ENCODE measurements at regions not wholly inside any gene's neighbourhood (a gene's known extent, or its start where the extent isn't known, plus 50 kb on each side); places are given as distances from the start of the nearest gene placed in this dataset.
"Not testable (repeated sequence)": the region's sequence is repeated elsewhere in the genome, so short reads cannot be mapped to it uniquely, and the experiment has no call there.

GRCh38 chr17:21842332-21843317 is 150.3 kb downstream of the KCNJ18 start:
- Histone ChIP-seq H3K4me2 (no peak overlapping the region), H3K9me3 (ENCODE audit: low read depth) (peaks cover 4% of the 10 kb centered on the region), H2AFZ (replicated peaks) (no peak overlapping the region), H3K79me2 (ENCODE audit: low read depth) (no peaks in the 10 kb centered on the region), H4K20me1 (ENCODE audit: low read depth) (no peaks in the 10 kb centered on the region), H3K27ac (no peak overlapping the region), H3K9ac (no peak overlapping the region), H3K4me1 (no peaks in the 10 kb centered on the region), H3K36me3 (no peaks in the 10 kb centered on the region), H3K27me3 (no peaks in the 10 kb centered on the region), H3F3A (ENCODE audit: low read depth) (no peaks in the 10 kb centered on the region), H3K4me3 (no peak overlapping the region)
- TF ChIP-seq CTCF (IDR thresholded peaks at IDR 0.05) (no peak), EZH2phosphoT487 (IDR thresholded peaks at IDR 0.05) (no peak), EZH2 (IDR thresholded peaks at IDR 0.05) (no peak)
- no peaks in the 10 kb centered on the region for H3K27me3 Mint-ChIP-seq (ENCODE audit: insufficient read depth, low read depth)
- H3K4me3 Mint-ChIP-seq, result no peak overlapping the region
- peaks cover 36% of the 10 kb centered on the region for H3K9me3 Mint-ChIP-seq
- H3K27ac Mint-ChIP-seq, result no peak overlapping the region
- no peaks in the 10 kb centered on the region for H3K4me1 Mint-ChIP-seq
- H3K36me3 Mint-ChIP-seq, result no peaks in the 10 kb centered on the region
- no peak for DNase-seq (ENCODE audit: low spot score)

- H3K9me3 ChIP-seq (ENCODE audit: low read depth), result peaks cover 3% of the 10 kb centered on the region
- no peak overlapping the region for H3K4me3 ChIP-seq
- H3K36me3 Mint-ChIP-seq, result no peaks in the 10 kb centered on the region
- no peak overlapping the region for H3K27ac ChIP-seq
- no peaks in the 10 kb centered on the region for H4K20me1 ChIP-seq (ENCODE audit: low read depth)
- no peaks in the 10 kb centered on the region for H3K4me1 Mint-ChIP-seq
- TF ChIP-seq EZH2phosphoT487 (IDR thresholded peaks at IDR 0.05) (no peak), EZH2 (IDR thresholded peaks at IDR 0.05) (no peak), CTCF (IDR thresholded peaks at IDR 0.05) (no peak)
- H3K36me3 ChIP-seq, result no peaks in the 10 kb centered on the region
- H3K27ac Mint-ChIP-seq, result no peak overlapping the region
- no peaks in the 10 kb centered on the region for H3K27me3 Mint-ChIP-seq (ENCODE audit: insufficient read depth, low read depth)
- no peaks in the 10 kb centered on the region for H3K79me2 ChIP-seq (ENCODE audit: low read depth)
- no peak overlapping the region for H3K9ac ChIP-seq
- no peak for DNase-seq (ENCODE audit: low spot score)
- H3F3A ChIP-seq (ENCODE audit: low read depth), result no peaks in the 10 kb centered on the region
- H3K4me1 ChIP-seq, result no peaks in the 10 kb centered on the region
- H2AFZ ChIP-seq (replicated peaks), result no peak overlapping the region
- no peaks in the 10 kb centered on the region for H3K27me3 ChIP-seq
- no peak overlapping the region for H3K4me3 Mint-ChIP-seq
- H3K9me3 Mint-ChIP-seq, result peaks cover 33% of the 10 kb centered on the region
- no peak overlapping the region for H3K4me2 ChIP-seq
Observed at GRCh38 chr17:21843318-21843865, 151.1 kb downstream of the KCNJ18 start.

- no peaks in the 10 kb centered on the region for H3K79me2 ChIP-seq (ENCODE audit: low read depth)
- H2AFZ ChIP-seq (replicated peaks), result no peak overlapping the region
- H3K36me3 Mint-ChIP-seq, result no peaks in the 10 kb centered on the region
- H3K9ac ChIP-seq, result no peak overlapping the region
- no peaks in the 10 kb centered on the region for H3K27me3 ChIP-seq
- H3K4me1 ChIP-seq, result no peaks in the 10 kb centered on the region
- TF ChIP-seq CTCF (IDR thresholded peaks at IDR 0.05), result no peak
- no peak for TF ChIP-seq EZH2phosphoT487 (IDR thresholded peaks at IDR 0.05)
- TF ChIP-seq EZH2 (IDR thresholded peaks at IDR 0.05), result no peak
- no peaks in the 10 kb centered on the region for H3K36me3 ChIP-seq
- no peak overlapping the region for H3K4me2 ChIP-seq
- peaks cover 4% of the 10 kb centered on the region for H3K9me3 ChIP-seq (ENCODE audit: low read depth)
- H3K4me3 ChIP-seq, result no peak overlapping the region
- H3K4me3 Mint-ChIP-seq, result no peak overlapping the region
- no peaks in the 10 kb centered on the region for H3K4me1 Mint-ChIP-seq
- no peak overlapping the region for H3K27ac ChIP-seq
- H3K27ac Mint-ChIP-seq, result no peak overlapping the region
- no peak for DNase-seq (ENCODE audit: low spot score)
- no peaks in the 10 kb centered on the region for H3F3A ChIP-seq (ENCODE audit: low read depth)
- no peaks in the 10 kb centered on the region for H4K20me1 ChIP-seq (ENCODE audit: low read depth)
- H3K9me3 Mint-ChIP-seq, result peaks cover 34% of the 10 kb centered on the region
- H3K27me3 Mint-ChIP-seq (ENCODE audit: insufficient read depth, low read depth), result no peaks in the 10 kb centered on the region
Observed at GRCh38 chr17:21843951-21844590, 151.7 kb downstream of the KCNJ18 start.

GRCh38 chr17:21848510-21848909 is 156.2 kb downstream of the KCNJ18 start:
- H3K36me3 ChIP-seq; H3K36me3 Mint-ChIP-seq; H2AFZ ChIP-seq (replicated peaks); H3F3A ChIP-seq (ENCODE audit: low read depth); H3K9me3 ChIP-seq (ENCODE audit: low read depth); H3K4me1 ChIP-seq; H3K27ac ChIP-seq; H3K27me3 ChIP-seq; H3K4me3 Mint-ChIP-seq; H3K79me2 ChIP-seq (ENCODE audit: low read depth); H4K20me1 ChIP-seq (ENCODE audit: low read depth); H3K4me1 Mint-ChIP-seq; H3K27ac Mint-ChIP-seq; H3K4me2 ChIP-seq; H3K9ac ChIP-seq; H3K27me3 Mint-ChIP-seq (ENCODE audit: insufficient read depth, low read depth); DNase-seq (ENCODE audit: low spot score); H3K4me3 ChIP-seq: not testable (repeated sequence)
- peaks cover 32% of the 10 kb centered on the region for H3K9me3 Mint-ChIP-seq

GRCh38 chr17:21849030-21849429 is 156.7 kb downstream of the KCNJ18 start:
- not testable (repeated sequence) for H3K4me1 ChIP-seq; H3K27me3 Mint-ChIP-seq (ENCODE audit: insufficient read depth, low read depth); H3K36me3 Mint-ChIP-seq; H4K20me1 ChIP-seq (ENCODE audit: low read depth); H3K27ac ChIP-seq; H3K27ac Mint-ChIP-seq; H3F3A ChIP-seq (ENCODE audit: low read depth); H3K4me3 ChIP-seq; H3K36me3 ChIP-seq; H2AFZ ChIP-seq (replicated peaks); H3K9me3 ChIP-seq (ENCODE audit: low read depth); H3K4me1 Mint-ChIP-seq; H3K4me3 Mint-ChIP-seq; H3K9ac ChIP-seq; H3K4me2 ChIP-seq; H3K79me2 ChIP-seq (ENCODE audit: low read depth); H3K27me3 ChIP-seq; DNase-seq (ENCODE audit: low spot score)
- peaks cover 32% of the 10 kb centered on the region for H3K9me3 Mint-ChIP-seq
